Spleen (tissue), 7 donors: ENCODE measurements at regions not wholly inside any gene's neighbourhood (a gene's known extent, or its start where the extent isn't known, plus 50 kb on each side); places are given as distances from the start of the nearest gene placed in this dataset.

Experiments
- POLR2A ChIP-seq, 3 donors: fragments of 450-650 bp; IDR thresholded peaks; one replicate each; pipeline ENCODE4 v1.5.1; 2017; ENCODE audit warnings: antibody characterized with exemption in 3 of 3, mild to moderate bottlenecking in 1 of 3
- POLR2AphosphoS5 ChIP-seq, 3 donors: sonication (generic); formaldehyde crosslinking; IDR thresholded peaks; one replicate each; pipeline ENCODE4 v1.5.1; 2017; ENCODE audit warnings: antibody characterized with exemption in 3 of 3
- TF ChIP-seq, protein P1 (sequence below), 11 experiments: fragments of 200-600 bp in 7 of 11; fragments of 450-650 bp in 4 of 11; sonication (generic) in 4 of 11; IDR thresholded peaks in 8 of 11; conservative IDR thresholded peaks in 3 of 11; 1 replicate in 7 of 11; 2 replicates in 4 of 11; pipeline versions ENCODE4 v1.4.0 to v1.8.0; 2016 to 2021; ENCODE audit warnings: antibody characterized with exemption in 11 of 11, inconsistent platforms in 4 of 11, mild to moderate bottlenecking in 1 of 11
- donor health status: DM: no; HTN: no; CAD: no; lungs with moderate emphysema.
- donor health status: DM: no; HTN: no; CAD: no.
- donor health status: DM: no; HTN: no; CAD: no.

DNA sequence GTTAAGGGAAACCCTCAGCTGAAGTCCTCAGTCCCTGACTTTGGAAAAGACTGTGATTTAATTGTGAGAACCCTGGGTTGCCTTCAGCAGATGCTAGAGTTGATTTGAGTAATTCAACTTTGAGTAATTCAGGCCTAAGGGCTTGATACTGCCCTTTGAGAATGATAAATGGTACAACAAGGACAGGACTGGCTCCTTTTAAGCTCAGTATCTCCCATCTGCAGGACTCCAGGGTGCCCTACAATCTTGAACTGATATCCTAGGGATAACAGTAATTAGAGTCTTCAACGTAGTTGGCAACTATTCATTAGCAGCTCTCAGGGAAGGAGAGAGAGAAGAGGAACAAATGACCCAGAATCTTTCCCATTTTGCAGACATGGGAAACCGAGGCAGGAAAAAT is 186.4 kb downstream of the GATA3 start:
- TF ChIP-seq, protein P1, sequence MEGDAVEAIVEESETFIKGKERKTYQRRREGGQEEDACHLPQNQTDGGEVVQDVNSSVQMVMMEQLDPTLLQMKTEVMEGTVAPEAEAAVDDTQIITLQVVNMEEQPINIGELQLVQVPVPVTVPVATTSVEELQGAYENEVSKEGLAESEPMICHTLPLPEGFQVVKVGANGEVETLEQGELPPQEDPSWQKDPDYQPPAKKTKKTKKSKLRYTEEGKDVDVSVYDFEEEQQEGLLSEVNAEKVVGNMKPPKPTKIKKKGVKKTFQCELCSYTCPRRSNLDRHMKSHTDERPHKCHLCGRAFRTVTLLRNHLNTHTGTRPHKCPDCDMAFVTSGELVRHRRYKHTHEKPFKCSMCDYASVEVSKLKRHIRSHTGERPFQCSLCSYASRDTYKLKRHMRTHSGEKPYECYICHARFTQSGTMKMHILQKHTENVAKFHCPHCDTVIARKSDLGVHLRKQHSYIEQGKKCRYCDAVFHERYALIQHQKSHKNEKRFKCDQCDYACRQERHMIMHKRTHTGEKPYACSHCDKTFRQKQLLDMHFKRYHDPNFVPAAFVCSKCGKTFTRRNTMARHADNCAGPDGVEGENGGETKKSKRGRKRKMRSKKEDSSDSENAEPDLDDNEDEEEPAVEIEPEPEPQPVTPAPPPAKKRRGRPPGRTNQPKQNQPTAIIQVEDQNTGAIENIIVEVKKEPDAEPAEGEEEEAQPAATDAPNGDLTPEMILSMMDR (IDR thresholded peaks at IDR 0.05 in 8 of 11, conservative IDR thresholded peaks at IDR 0.05 in 3 of 11): no peak
- no peak for TF ChIP-seq POLR2A (IDR thresholded peaks at IDR 0.05)
- TF ChIP-seq POLR2AphosphoS5 (IDR thresholded peaks at IDR 0.05): no peak
